ENCODE measurements at regions not wholly inside any gene's neighbourhood (a gene's known extent, or its start where the extent isn't known, plus 50 kb on each side); places are given as distances from the start of the nearest gene placed in this dataset.
A peak's percentile ranks its signal among the peaks of the same experiment; 100 is the strongest.

DNA sequence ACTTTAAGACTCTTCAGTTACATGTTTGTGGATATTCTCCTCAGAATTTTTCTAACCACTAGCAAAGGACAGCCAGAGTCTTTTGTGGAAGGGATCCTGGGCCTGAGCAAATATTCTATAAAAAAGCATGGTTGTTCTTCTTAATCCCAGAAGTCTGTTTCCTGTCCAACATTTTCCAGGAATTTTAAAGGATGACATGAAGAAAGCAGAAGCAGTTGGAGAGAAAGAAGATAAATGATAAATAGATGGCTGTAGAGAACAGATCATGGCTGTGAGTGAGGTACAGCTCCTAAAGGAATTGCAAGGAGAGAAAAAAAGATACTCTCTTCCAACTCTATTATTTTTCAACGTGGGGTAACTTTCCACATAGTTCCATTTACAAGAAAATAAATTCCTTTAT lies 91.8 kb upstream of the STEAP4 start:
- peaks cover 0 to 3% (median 0%) of the 10 kb centered on the region in 7 donors for H3K9me3 Mint-ChIP-seq
- H3K4me1 ChIP-seq (ENCODE audit: control insufficient read depth in 1 of 2, insufficient read depth in 2 of 2, low read length in 2 of 2) = peaks cover 14 to 34% of the 10 kb centered on the region in 2 donors
- no peaks in the 10 kb centered on the region for H3K36me3 Mint-ChIP-seq

GRCh38 chr7:88396948-88397322 lies 90.2 kb upstream of the STEAP4 start:
- Histone ChIP-seq H3K36me3 (replicated peaks in 1 of 2; ENCODE audit: control insufficient read depth in 1 of 2, insufficient read depth in 2 of 2, low read length in 2 of 2) (no peaks in the 10 kb centered on the region), H2AFZ (ENCODE audit: insufficient read depth, low read depth, low read length, poor library complexity, severe bottlenecking) (no peak overlapping the region), H3K9ac (ENCODE audit: insufficient read depth, low read length, poor library complexity, severe bottlenecking) (no peak overlapping the region), H4K20me1 (ENCODE audit: insufficient read depth, low read length) (no peaks in the 10 kb centered on the region), H3K27ac (ENCODE audit: low read depth in 1 of 2, low read length in 2 of 2) (peak overlapping the region in 1 of 2 donors; percentile 70), H3K79me2 (ENCODE audit: insufficient read depth, low read length) (no peaks in the 10 kb centered on the region), H3K9me3 (replicated peaks in 1 of 2; ENCODE audit: control insufficient read depth in 1 of 2, insufficient read depth in 1 of 2, low read length in 2 of 2) (no peaks in the 10 kb centered on the region), H3K4me3 (replicated peaks in 1 of 3; ENCODE audit: low read depth in 2 of 3, low read length in 3 of 3) (no peak overlapping the region), H3K4me1 (ENCODE audit: control insufficient read depth in 1 of 2, insufficient read depth in 2 of 2, low read length in 2 of 2) (peaks cover 14 to 34% of the 10 kb centered on the region in 2 donors), H3K27me3 (ENCODE audit: control insufficient read depth in 2 of 2, insufficient read depth in 2 of 2, low read length in 2 of 2) (no peaks in the 10 kb centered on the region), H3K4me2 (replicated peaks; ENCODE audit: extremely low read depth, low read length, poor library complexity, severe bottlenecking) (no peak overlapping the region)
- Mint-ChIP-seq H3K36me3 (no peaks in the 10 kb centered on the region), H3K9me3 (peaks cover 0 to 3% (median 0%) of the 10 kb centered on the region in 7 donors), H3K4me1 (peaks cover 30% of the 10 kb centered on the region), H3K27ac (peak overlapping the region; percentile 26 to 90 (median 79)), H3K27me3 (ENCODE audit: low read depth in 3 of 3) (no peaks in the 10 kb centered on the region), H3K4me3 (no peak overlapping the region)
- DNase-seq = peak in 1 of 3 donors; percentile 15
- intact Hi-C loops (cut with micrococcal nuclease) = no loop called here
- no peak for TF ChIP-seq CTCF (IDR thresholded peaks at IDR 0.05)

More for the DNA sequence above, 91.8 kb upstream of the STEAP4 start:
- H3K4me1 Mint-ChIP-seq = peaks cover 26% of the 10 kb centered on the region
- no peaks in the 10 kb centered on the region for H4K20me1 ChIP-seq (ENCODE audit: insufficient read depth, low read length)
- intact Hi-C loops (cut with micrococcal nuclease) = no loop called here
- TF ChIP-seq CTCF (IDR thresholded peaks at IDR 0.05) = no peak
- no peak overlapping the region for H3K4me3 ChIP-seq (replicated peaks in 1 of 3; ENCODE audit: low read depth in 2 of 3, low read length in 3 of 3)
- H3K9ac ChIP-seq (ENCODE audit: insufficient read depth, low read length, poor library complexity, severe bottlenecking) = no peak overlapping the region
- no peak overlapping the region for H3K27ac ChIP-seq (ENCODE audit: low read depth in 1 of 2, low read length in 2 of 2)
- no peaks in the 10 kb centered on the region for H3K9me3 ChIP-seq (replicated peaks in 1 of 2; ENCODE audit: control insufficient read depth in 1 of 2, insufficient read depth in 1 of 2, low read length in 2 of 2)
- no peak overlapping the region for H2AFZ ChIP-seq (ENCODE audit: insufficient read depth, low read depth, low read length, poor library complexity, severe bottlenecking)
- H3K27me3 Mint-ChIP-seq (ENCODE audit: low read depth in 3 of 3) = no peaks in the 10 kb centered on the region
- H3K27ac Mint-ChIP-seq = no peak overlapping the region
- H3K27me3 ChIP-seq (ENCODE audit: control insufficient read depth in 2 of 2, insufficient read depth in 2 of 2, low read length in 2 of 2) = no peaks in the 10 kb centered on the region
- DNase-seq = no peak
- H3K36me3 ChIP-seq (replicated peaks in 1 of 2; ENCODE audit: control insufficient read depth in 1 of 2, insufficient read depth in 2 of 2, low read length in 2 of 2) = no peaks in the 10 kb centered on the region
- H3K4me3 Mint-ChIP-seq = no peak overlapping the region
- H3K4me2 ChIP-seq (replicated peaks; ENCODE audit: extremely low read depth, low read length, poor library complexity, severe bottlenecking) = no peak overlapping the region
- no CpG with 5 or more reads among the region's 1 CpG for WGBS (ENCODE audit: insufficient coverage)
- no peaks in the 10 kb centered on the region for H3K79me2 ChIP-seq (ENCODE audit: insufficient read depth, low read length)
